OCI-LY1 (cell line): ENCODE measurements at regions not wholly inside any gene's neighbourhood (a gene's known extent, or its start where the extent isn't known, plus 50 kb on each side); places are given as distances from the start of the nearest gene placed in this dataset.

Source experiments
- H2AFZ ChIP-seq: fragments of 200-600 bp; sonication (generic), shearing (Covaris generic); 2 replicates; pipeline ENCODE4 v1.6.0; 2014; ENCODE audit warnings: antibody characterized with exemption, mild to moderate bottlenecking, low read length
- H3F3A ChIP-seq: fragments of 200-600 bp; sonication (generic), shearing (Covaris generic); 2 replicates; pipeline ENCODE4 v1.6.0; 2014; ENCODE audit warnings: mild to moderate bottlenecking, antibody characterized with exemption, low read length, moderate library complexity; ENCODE audit not compliant: insufficient read depth
- H3K27ac ChIP-seq: fragments of 200-600 bp; sonication (generic); 2 replicates; pipeline ENCODE4 v1.5.1; 2014; ENCODE audit warnings: low read length, mixed run types, mild to moderate bottlenecking, low read depth; ENCODE audit not compliant: poor library complexity, severe bottlenecking
- H3K27me3 ChIP-seq: fragments of 200-600 bp; sonication (generic); 2 replicates; pipeline ENCODE4 v1.6.0; 2014; ENCODE audit warnings: antibody characterized with exemption, mild to moderate bottlenecking, low read length, moderate library complexity; ENCODE audit not compliant: insufficient read depth
- H3K36me3 ChIP-seq: fragments of 200-600 bp; sonication (generic); 2 replicates; pipeline ENCODE4 v1.6.1; 2014; ENCODE audit warnings: mild to moderate bottlenecking, antibody characterized with exemption, low read length, moderate library complexity, mixed read lengths; ENCODE audit not compliant: insufficient read depth
- H3K4me1 ChIP-seq: fragments of 200-600 bp; sonication (generic); 2 replicates; pipeline ENCODE4 v1.5.1; 2014; ENCODE audit warnings: mild to moderate bottlenecking, low read length, moderate library complexity; ENCODE audit not compliant: insufficient read depth, severe bottlenecking
- H3K4me2 ChIP-seq: fragments of 200-600 bp; sonication (generic), shearing (Covaris generic); 2 replicates; pipeline ENCODE4 v1.6.1; 2014; ENCODE audit warnings: low read length
- H3K4me3 ChIP-seq: fragments of 200-600 bp; sonication (generic); 2 replicates; pipeline ENCODE4 v1.5.1; 2014; ENCODE audit warnings: low read length, low read depth, mild to moderate bottlenecking, mixed read lengths; ENCODE audit not compliant: poor library complexity, severe bottlenecking
- H3K79me2 ChIP-seq: fragments of 200-600 bp; shearing (Covaris generic); 2 replicates; pipeline ENCODE4 v1.6.1; 2016; ENCODE audit warnings: mixed run types, low read length, mixed read lengths; ENCODE audit not compliant: insufficient read depth
- H3K9ac ChIP-seq: fragments of 200-600 bp; sonication (generic), shearing (Covaris generic); 2 replicates; pipeline ENCODE4 v1.6.1; 2014; ENCODE audit warnings: mild to moderate bottlenecking, low read length, mixed read lengths
- H3K9me2 ChIP-seq: fragments of 200-600 bp; sonication (generic), shearing (Covaris generic); 2 replicates; pipeline ENCODE4 v1.6.1; 2014; ENCODE audit warnings: low read depth, mild to moderate bottlenecking, low read length, mixed read lengths
- H3K9me3 ChIP-seq: fragments of 200-600 bp; shearing (Covaris generic); 2 replicates; pipeline ENCODE4 v1.6.1; 2014; ENCODE audit warnings: low read length, mixed read lengths
- H4K20me1 ChIP-seq: fragments of 200-600 bp; sonication (generic), shearing (Covaris generic); 2 replicates; pipeline ENCODE4 v1.6.0; 2016; ENCODE audit warnings: mild to moderate bottlenecking, low read length; ENCODE audit not compliant: insufficient read depth
- EZH2 ChIP-seq: fragments of 200-600 bp; sonication (generic), shearing (Covaris generic); IDR thresholded peaks from 2 replicates; pipeline ENCODE4 v1.8.0; 2017; ENCODE audit warnings: borderline replicate concordance, mixed run types, mild to moderate bottlenecking, antibody characterized with exemption, low read length, moderate library complexity, mixed read lengths
- TF ChIP-seq, protein P1 (sequence below): fragments of 200-600 bp; sonication (generic), shearing (Covaris generic); IDR thresholded peaks from 2 replicates; pipeline ENCODE4 v1.5.1; 2017; ENCODE audit warnings: mild to moderate bottlenecking, antibody characterized with exemption, low read length, moderate library complexity, mixed read lengths

DNA sequence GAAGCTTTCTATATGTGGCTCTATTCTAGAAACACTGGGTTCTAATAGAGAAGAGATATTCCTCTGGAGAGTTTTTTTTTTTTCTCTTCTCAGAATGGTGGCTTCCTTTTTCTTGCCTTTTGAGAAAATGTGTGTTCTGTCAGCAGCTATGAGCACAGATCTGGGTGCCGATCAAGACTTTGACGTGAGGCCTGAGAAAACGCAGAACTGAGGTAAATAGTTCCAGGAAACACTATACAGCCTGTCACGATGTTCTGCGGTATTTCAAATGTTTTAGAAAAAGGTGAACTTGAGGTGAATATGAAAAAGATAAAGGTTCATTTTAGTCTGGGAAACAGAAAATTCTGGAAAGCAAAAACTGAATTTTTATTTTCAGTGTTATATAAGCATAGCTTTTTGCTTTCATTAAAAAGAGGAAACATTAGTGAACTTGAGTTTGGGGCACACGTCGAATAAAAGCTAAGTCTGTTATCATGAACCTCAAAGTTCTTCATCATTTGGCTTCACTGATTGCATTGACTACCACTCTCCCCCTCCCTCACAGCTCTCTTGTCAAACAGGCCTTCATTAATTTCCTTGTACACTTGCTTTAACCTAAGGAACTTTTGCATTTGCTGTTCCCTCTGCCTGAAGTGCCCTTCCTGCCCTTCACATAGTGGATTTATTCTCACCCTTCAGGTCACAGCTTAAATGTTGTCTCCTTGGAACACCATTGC, 265.1 kb downstream of the NFKBIZ start:
- no peak overlapping the region for H3K4me2 ChIP-seq
- no peaks in the 10 kb centered on the region for H3K36me3 ChIP-seq
- no peaks in the 10 kb centered on the region for H3K79me2 ChIP-seq
- no peak overlapping the region for H3K4me3 ChIP-seq
- H2AFZ ChIP-seq = no peak overlapping the region
- TF ChIP-seq, protein P1, sequence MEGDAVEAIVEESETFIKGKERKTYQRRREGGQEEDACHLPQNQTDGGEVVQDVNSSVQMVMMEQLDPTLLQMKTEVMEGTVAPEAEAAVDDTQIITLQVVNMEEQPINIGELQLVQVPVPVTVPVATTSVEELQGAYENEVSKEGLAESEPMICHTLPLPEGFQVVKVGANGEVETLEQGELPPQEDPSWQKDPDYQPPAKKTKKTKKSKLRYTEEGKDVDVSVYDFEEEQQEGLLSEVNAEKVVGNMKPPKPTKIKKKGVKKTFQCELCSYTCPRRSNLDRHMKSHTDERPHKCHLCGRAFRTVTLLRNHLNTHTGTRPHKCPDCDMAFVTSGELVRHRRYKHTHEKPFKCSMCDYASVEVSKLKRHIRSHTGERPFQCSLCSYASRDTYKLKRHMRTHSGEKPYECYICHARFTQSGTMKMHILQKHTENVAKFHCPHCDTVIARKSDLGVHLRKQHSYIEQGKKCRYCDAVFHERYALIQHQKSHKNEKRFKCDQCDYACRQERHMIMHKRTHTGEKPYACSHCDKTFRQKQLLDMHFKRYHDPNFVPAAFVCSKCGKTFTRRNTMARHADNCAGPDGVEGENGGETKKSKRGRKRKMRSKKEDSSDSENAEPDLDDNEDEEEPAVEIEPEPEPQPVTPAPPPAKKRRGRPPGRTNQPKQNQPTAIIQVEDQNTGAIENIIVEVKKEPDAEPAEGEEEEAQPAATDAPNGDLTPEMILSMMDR = no peak
- no peak for TF ChIP-seq EZH2
- no peaks in the 10 kb centered on the region for H3K9me2 ChIP-seq
- no peaks in the 10 kb centered on the region for H3F3A ChIP-seq
- H3K9me3 ChIP-seq = no peaks in the 10 kb centered on the region
- no peaks in the 10 kb centered on the region for H3K27me3 ChIP-seq
- H3K9ac ChIP-seq = no peak overlapping the region
- H4K20me1 ChIP-seq = no peaks in the 10 kb centered on the region
- H3K27ac ChIP-seq = no peak overlapping the region
- no peaks in the 10 kb centered on the region for H3K4me1 ChIP-seq

GRCh38 chr3:102122527-102122926, 273.2 kb downstream of the NFKBIZ start:
- H3K36me3 ChIP-seq = no peaks in the 10 kb centered on the region
- no peaks in the 10 kb centered on the region for H3F3A ChIP-seq
- H3K9ac ChIP-seq = no peak overlapping the region
- H2AFZ ChIP-seq = no peak overlapping the region
- no peaks in the 10 kb centered on the region for H3K9me2 ChIP-seq
- no peak overlapping the region for H3K4me3 ChIP-seq
- H3K27ac ChIP-seq = no peak overlapping the region
- H3K79me2 ChIP-seq = no peaks in the 10 kb centered on the region
- TF ChIP-seq, protein P1 = no peak
- no peak for TF ChIP-seq EZH2
- no peak overlapping the region for H3K4me2 ChIP-seq
- no peaks in the 10 kb centered on the region for H4K20me1 ChIP-seq
- H3K27me3 ChIP-seq = no peaks in the 10 kb centered on the region
- no peaks in the 10 kb centered on the region; the same call in 1 of the 2 replicates for H3K9me3 ChIP-seq
- H3K4me1 ChIP-seq = no peaks in the 10 kb centered on the region

GRCh38 chr3:102123590-102124190, 274.4 kb downstream of the NFKBIZ start:
- Histone ChIP-seq H3K4me2 (no peak overlapping the region), H3K9me3 (no peaks in the 10 kb centered on the region; the same call in 1 of the 2 replicates), H3K27me3 (no peaks in the 10 kb centered on the region), H3K27ac (no peak overlapping the region), H3K4me1 (no peaks in the 10 kb centered on the region), H3K79me2 (no peaks in the 10 kb centered on the region), H3K9ac (no peak overlapping the region), H2AFZ (no peak overlapping the region), H3K9me2 (no peaks in the 10 kb centered on the region), H4K20me1 (no peaks in the 10 kb centered on the region), H3K36me3 (no peaks in the 10 kb centered on the region), H3K4me3 (no peak overlapping the region), H3F3A (no peaks in the 10 kb centered on the region)
- no peak for TF ChIP-seq EZH2
- TF ChIP-seq, protein P1 = no peak
